A549 (cell line): ENCODE measurements at regions not wholly inside any gene's neighbourhood (a gene's known extent, or its start where the extent isn't known, plus 50 kb on each side); places are given as distances from the start of the nearest gene placed in this dataset.

Source experiments
- ATAC-seq, 2 experiments: fragments of 200-7000 bp in 1 of 2; fragments of >200 bp in 1 of 2; cut with Nextera tagmentation in 1 of 2; cut with Tn5 transposase in 1 of 2; 3 replicates each; pipeline versions ENCODE4 v1.8.0 to v1.9.1; 2018 to 2020; ENCODE audit warnings: mild to moderate bottlenecking in 1 of 2, moderate library complexity in 1 of 2
- CTCF ChIA-PET: fragments of 300-600 bp; sonication (Branson Sonifier 250); formaldehyde crosslinking; extraction: SDS; loops from one replicate; lab custom pipeline; 2021; ENCODE audit warnings: antibody characterized with exemption, inconsistent platforms; lab: Yijun Ruan, JAX
- POLR2A ChIA-PET: fragments of 350-600 bp; formaldehyde crosslinking; extraction: SDS; loops from one replicate; lab custom pipeline; 2021; ENCODE audit warnings: antibody characterized with exemption, inconsistent platforms; lab: Yijun Ruan, JAX
- DNase-seq, 2 experiments: peaks; one replicate each; pipeline versions ENCODE4 v3.0.0 to v3.0.0-alpha.2; 2011 to 2016; ENCODE audit warnings: low read depth in 1 of 2, low spot score in 1 of 2
- FAIRE-seq: peaks from 2 replicates; lab custom pipeline; 2011; peaks lifted over from hg19 to GRCh38; lab: Jason Lieb, UNC
- H3K27ac ChIP-seq, 2 experiments: fragments of >200 bp; sonication (Bioruptor Twin); formaldehyde crosslinking; 3 replicates each; pipeline ENCODE4 v1.5.1; 2016 to 2017
- H3K4me1 ChIP-seq: fragments of >200 bp; sonication (Bioruptor Twin); formaldehyde crosslinking; 3 replicates; pipeline ENCODE4 v1.6.1; 2016
- H3K4me2 ChIP-seq: fragments of >200 bp; sonication (Bioruptor Twin); formaldehyde crosslinking; 3 replicates; pipeline ENCODE4 v1.6.1; 2016
- H3K4me3 ChIP-seq: fragments of >200 bp; sonication (Bioruptor Twin); formaldehyde crosslinking; 3 replicates; pipeline ENCODE4 v1.5.1; 2016
- H3K9me3 ChIP-seq: fragments of >200 bp; sonication (Bioruptor Twin); formaldehyde crosslinking; 3 replicates; pipeline ENCODE4 v1.6.1; 2016
- CBX2 ChIP-seq: fragments of 200-600 bp; sonication (generic); IDR thresholded peaks from 2 replicates; pipeline ENCODE4 v1.6.1; 2016; ENCODE audit warnings: low read depth, mild to moderate bottlenecking, borderline replicate concordance
- CEBPB ChIP-seq, 2 experiments: fragments of >200 bp in 1 of 2; sonication (Bioruptor Twin) in 1 of 2; formaldehyde crosslinking in 1 of 2; IDR thresholded peaks; 2 replicates each; pipeline ENCODE4 v1.6.1; 2012 to 2016
- EHMT2 ChIP-seq: fragments of 200-600 bp; sonication (generic); IDR thresholded peaks from 2 replicates; pipeline ENCODE4 v1.6.1; 2016; ENCODE audit warnings: antibody characterized with exemption, low read depth, mild to moderate bottlenecking, moderate library complexity
- ESRRA ChIP-seq: fragments of 150-350 bp; IDR thresholded peaks from 2 replicates; pipeline ENCODE4 v1.6.1; 2014; ENCODE audit warnings: mild to moderate bottlenecking, low read length, borderline replicate concordance
- GATA3 ChIP-seq: IDR thresholded peaks from 2 replicates; pipeline ENCODE4 v1.6.1; 2012; ENCODE audit warnings: borderline replicate concordance
- HOXB13 ChIP-seq: fragments of 250-450 bp; sonication (Bioruptor Pico); IDR thresholded peaks from 2 replicates; pipeline ENCODE4 v1.5.0; 2020; ENCODE audit warnings: low read depth, mild to moderate bottlenecking, moderate library complexity
- KDM1A ChIP-seq: fragments of 200-600 bp; sonication (generic); IDR thresholded peaks from 2 replicates; pipeline ENCODE4 v1.6.1; 2016; ENCODE audit warnings: low read depth, mild to moderate bottlenecking
- KDM5A ChIP-seq: fragments of 200-600 bp; sonication (generic); IDR thresholded peaks from 2 replicates; pipeline ENCODE4 v1.6.1; 2016; ENCODE audit warnings: antibody characterized with exemption, mild to moderate bottlenecking
- MAFK ChIP-seq: fragments of 450-650 bp; IDR thresholded peaks from 2 replicates; pipeline ENCODE4 v1.6.1; 2014; ENCODE audit not compliant: partially characterized antibody
- MYC ChIP-seq: IDR thresholded peaks from 2 replicates; pipeline ENCODE4 v1.6.1; 2012; ENCODE audit warnings: mild to moderate bottlenecking, inconsistent platforms, low read length, improper control_type of control experiment, borderline replicate concordance
- NPAS2 ChIP-seq: fragments of 250-450 bp; sonication (Bioruptor Pico); IDR thresholded peaks from 2 replicates; pipeline ENCODE4 v1.8.0; 2022; ENCODE audit warnings: mild to moderate bottlenecking, moderate library complexity, borderline replicate concordance
- NR3C1 ChIP-seq: fragments of >200 bp; sonication (Bioruptor Twin); formaldehyde crosslinking; IDR thresholded peaks from 3 replicates; pipeline ENCODE4 v1.6.1; 2017
- PHF8 ChIP-seq: fragments of 200-600 bp; sonication (generic); IDR thresholded peaks from 2 replicates; pipeline ENCODE4 v1.6.1; 2016; ENCODE audit warnings: low read depth, mild to moderate bottlenecking, antibody characterized with exemption, moderate library complexity, borderline replicate concordance
- POLR2A ChIP-seq: IDR thresholded peaks from 2 replicates; pipeline ENCODE4 v1.6.1; 2012; ENCODE audit warnings: mild to moderate bottlenecking, low read length
- POLR2AphosphoS2 ChIP-seq: conservative IDR thresholded peaks from 2 replicates; pipeline ENCODE4 v1.6.1; 2012; ENCODE audit warnings: low read length, improper control_type of control experiment, inconsistent platforms
- RAD21 ChIP-seq, 2 experiments: fragments of >200 bp in 1 of 2; sonication (Bioruptor Twin) in 1 of 2; formaldehyde crosslinking in 1 of 2; IDR thresholded peaks in 1 of 2; conservative IDR thresholded peaks in 1 of 2; 2 replicates in 1 of 2; 3 replicates in 1 of 2; pipeline ENCODE4 v1.6.1; 2012 to 2018; ENCODE audit warnings: inconsistent platforms in 1 of 2
- RFX5 ChIP-seq: fragments of 450-650 bp; IDR thresholded peaks from 2 replicates; pipeline ENCODE4 v1.7.1; 2014; ENCODE audit warnings: antibody characterized with exemption, mild to moderate bottlenecking, moderate library complexity
- RNF2 ChIP-seq: fragments of 200-600 bp; sonication (generic); IDR thresholded peaks from 2 replicates; pipeline ENCODE4 v1.6.1; 2016; ENCODE audit warnings: low read depth, mild to moderate bottlenecking, antibody characterized with exemption, moderate library complexity, borderline replicate concordance
- TFCP2L1 ChIP-seq: fragments of 250-450 bp; sonication (Bioruptor Pico); IDR thresholded peaks from 2 replicates; pipeline ENCODE4 v1.5.0; 2021; ENCODE audit warnings: mild to moderate bottlenecking
- ZFP36 ChIP-seq: fragments of 450-650 bp; IDR thresholded peaks from 2 replicates; pipeline ENCODE4 v1.6.1; 2014; ENCODE audit warnings: borderline replicate concordance; ENCODE audit not compliant: partially characterized antibody
- WGBS: methylation state at CpG from one replicate; pipeline ENCODE4 v1.1.6; 2017; ENCODE audit errors: missing lambda C conversion rate; 5-methylcytosine and 5-hydroxymethylcytosine counted together
- TF ChIP-seq, protein P1 (sequence below): fragments of 250-450 bp; sonication (Bioruptor Pico); IDR thresholded peaks from 2 replicates; pipeline ENCODE4 v1.5.0; 2021; ENCODE audit warnings: mild to moderate bottlenecking, moderate library complexity, borderline replicate concordance
- TF ChIP-seq, protein P2 (sequence below): fragments of >200 bp; sonication (Bioruptor Twin); formaldehyde crosslinking; IDR thresholded peaks from 2 replicates; pipeline ENCODE4 v1.6.1; 2016
- TF ChIP-seq, protein P3 (sequence below): fragments of 150-350 bp; IDR thresholded peaks from 2 replicates; pipeline ENCODE4 v1.6.1; 2014; ENCODE audit warnings: low read depth, mild to moderate bottlenecking, low read length

DNA sequence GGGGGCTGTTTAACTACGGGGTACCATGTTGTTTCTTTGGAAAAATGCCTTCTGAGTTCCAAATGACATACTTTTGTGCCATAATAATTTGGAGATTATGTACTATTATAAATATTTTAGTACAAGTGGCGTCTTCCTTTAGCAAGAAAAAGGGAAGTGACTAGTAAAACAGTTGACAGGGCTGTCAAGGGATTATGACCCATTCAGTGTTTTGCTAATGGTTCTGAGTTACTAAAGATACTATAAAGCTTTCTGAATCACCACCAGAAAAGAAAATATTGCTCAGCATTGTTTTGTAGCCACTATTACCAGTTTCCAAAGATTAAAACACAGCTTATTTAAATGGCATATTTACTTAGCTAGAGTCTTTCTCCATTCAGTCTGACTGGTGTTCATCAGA lies 334.9 kb downstream of the SNAPC1 start (continued):
- TF ChIP-seq, protein P1, sequence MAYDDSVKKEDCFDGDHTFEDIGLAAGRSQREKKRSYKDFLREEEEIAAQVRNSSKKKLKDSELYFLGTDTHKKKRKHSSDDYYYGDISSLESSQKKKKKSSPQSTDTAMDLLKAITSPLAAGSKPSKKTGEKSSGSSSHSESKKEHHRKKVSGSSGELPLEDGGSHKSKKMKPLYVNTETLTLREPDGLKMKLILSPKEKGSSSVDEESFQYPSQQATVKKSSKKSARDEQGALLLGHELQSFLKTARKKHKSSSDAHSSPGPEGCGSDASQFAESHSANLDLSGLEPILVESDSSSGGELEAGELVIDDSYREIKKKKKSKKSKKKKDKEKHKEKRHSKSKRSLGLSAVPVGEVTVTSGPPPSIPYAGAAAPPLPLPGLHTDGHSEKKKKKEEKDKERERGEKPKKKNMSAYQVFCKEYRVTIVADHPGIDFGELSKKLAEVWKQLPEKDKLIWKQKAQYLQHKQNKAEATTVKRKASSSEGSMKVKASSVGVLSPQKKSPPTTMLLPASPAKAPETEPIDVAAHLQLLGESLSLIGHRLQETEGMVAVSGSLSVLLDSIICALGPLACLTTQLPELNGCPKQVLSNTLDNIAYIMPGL, result no peak
- TF ChIP-seq KDM5A (no peak), GATA3 (no peak), KDM1A (no peak)

DNA sequence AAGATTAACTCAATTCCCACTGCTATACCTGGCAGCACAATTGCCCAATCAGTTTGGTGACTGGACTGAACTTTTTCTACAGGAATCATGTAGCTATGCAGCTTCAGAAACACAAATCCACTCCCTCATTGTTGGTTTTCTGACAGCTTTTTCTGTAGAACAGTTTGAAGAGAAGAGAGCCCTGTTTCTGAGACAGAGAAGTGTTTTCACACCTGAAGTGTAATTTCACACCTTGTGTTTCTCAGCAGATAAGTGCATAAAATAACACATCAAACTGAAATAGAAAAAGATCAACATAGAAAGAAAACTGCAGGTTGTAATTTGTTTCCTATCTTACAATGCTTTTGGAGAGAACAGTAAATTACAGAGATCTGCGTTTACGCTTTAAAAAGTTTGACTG lies 335.6 kb downstream of the SNAPC1 start:
- Histone ChIP-seq H3K4me3 (no peak overlapping the region), H3K4me2 (no peak overlapping the region), H3K27ac (no peak overlapping the region), H3K9me3 (no peaks in the 10 kb centered on the region), H3K4me1 (no peaks in the 10 kb centered on the region)
- TF ChIP-seq RNF2, result no peak
- TF ChIP-seq CBX2, result no peak
- TF ChIP-seq MAFK, result no peak
- TF ChIP-seq POLR2AphosphoS2, result no peak
- TF ChIP-seq CEBPB (IDR thresholded peaks at IDR 0.05), result no peak
- TF ChIP-seq RFX5, result no peak
- TF ChIP-seq, protein P2, sequence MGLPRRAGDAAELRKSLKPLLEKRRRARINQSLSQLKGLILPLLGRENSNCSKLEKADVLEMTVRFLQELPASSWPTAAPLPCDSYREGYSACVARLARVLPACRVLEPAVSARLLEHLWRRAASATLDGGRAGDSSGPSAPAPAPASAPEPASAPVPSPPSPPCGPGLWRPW, result no peak
- no peak for TF ChIP-seq NPAS2
- TF ChIP-seq MYC, result no peak
- no peak for TF ChIP-seq EHMT2
- TF ChIP-seq, protein P3, sequence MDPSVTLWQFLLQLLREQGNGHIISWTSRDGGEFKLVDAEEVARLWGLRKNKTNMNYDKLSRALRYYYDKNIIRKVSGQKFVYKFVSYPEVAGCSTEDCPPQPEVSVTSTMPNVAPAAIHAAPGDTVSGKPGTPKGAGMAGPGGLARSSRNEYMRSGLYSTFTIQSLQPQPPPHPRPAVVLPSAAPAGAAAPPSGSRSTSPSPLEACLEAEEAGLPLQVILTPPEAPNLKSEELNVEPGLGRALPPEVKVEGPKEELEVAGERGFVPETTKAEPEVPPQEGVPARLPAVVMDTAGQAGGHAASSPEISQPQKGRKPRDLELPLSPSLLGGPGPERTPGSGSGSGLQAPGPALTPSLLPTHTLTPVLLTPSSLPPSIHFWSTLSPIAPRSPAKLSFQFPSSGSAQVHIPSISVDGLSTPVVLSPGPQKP, result no peak
- TF ChIP-seq NR3C1, result no peak
- TF ChIP-seq, protein P1, result no peak
- TF ChIP-seq ZFP36, result no peak
- TF ChIP-seq PHF8, result no peak
- no peak for TF ChIP-seq KDM5A
- no peak for TF ChIP-seq HOXB13 (CRISPR knock-in tag)
- no peak for TF ChIP-seq ESRRA
- TF ChIP-seq POLR2A, result no peak
- TF ChIP-seq RAD21 (conservative IDR thresholded peaks at IDR 0.05 in 1 of 2, IDR thresholded peaks at IDR 0.05 in 1 of 2), result no peak
- ChIA-PET CTCF (interaction anchor here (0.6 kb wide), 1 partner anchor 822 kb away, joined by 4 read pairs; no protein-coding TSS in a partner anchor), POLR2A (interaction anchor here (0.6 kb wide), 1 partner anchor 1651 kb away, joined by 4 read pairs; no protein-coding TSS in a partner anchor)
- FAIRE-seq, result no peak
- DNase-seq, result no peak
- WGBS, result 61% methylated on average over 2 of the region's 2 CpGs
- no peak for ATAC-seq

DNA sequence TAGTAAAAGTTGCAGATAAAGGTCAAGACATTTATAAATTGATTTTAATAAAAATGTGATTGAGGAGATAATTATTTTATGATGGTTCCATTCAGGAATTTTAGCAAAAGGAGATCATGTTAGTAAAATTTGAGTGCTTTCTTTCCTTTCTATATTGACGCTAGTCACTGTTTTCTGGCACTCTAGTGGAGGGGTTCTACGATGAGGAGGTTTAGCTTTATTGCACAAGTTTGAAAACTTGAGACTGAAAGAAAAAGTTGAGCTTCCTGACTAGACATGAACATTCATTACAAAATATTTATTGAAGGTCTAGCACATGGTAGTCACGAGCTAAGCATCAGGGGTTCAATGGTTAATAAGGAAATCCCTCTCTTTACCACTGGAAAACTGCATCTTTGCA lies 336.1 kb downstream of the SNAPC1 start:
- FAIRE-seq (no peak), DNase-seq (no peak), ATAC-seq (no peak)
- Histone ChIP-seq H3K27ac (no peak overlapping the region), H3K4me1 (no peaks in the 10 kb centered on the region), H3K4me2 (no peak overlapping the region), H3K9me3 (no peaks in the 10 kb centered on the region), H3K4me3 (no peak overlapping the region)
- CTCF ChIA-PET, result interaction anchor here (1.4 kb wide), 1 partner anchor 28 kb away, joined by 3 read pairs; no protein-coding TSS in a partner anchor
- 5% methylated on average over 3 of the region's 3 CpGs for WGBS
- POLR2A ChIA-PET, result no interaction called here
- no peak for TF ChIP-seq TFCP2L1 (CRISPR knock-in tag)
- TF ChIP-seq ESRRA, result no peak
